ENCODE measurements at regions not wholly inside any gene's neighbourhood (a gene's known extent, or its start where the extent isn't known, plus 50 kb on each side); places are given as distances from the start of the nearest gene placed in this dataset.

- TF ChIP-seq CTCF (IDR thresholded peaks at IDR 0.05; ENCODE audit: low read depth, low read length, missing control alignments): no peak
- in situ Hi-C loops (cut with HindIII; ENCODE audit: low sequenced_read_pairs): no loop called here
- H3K4me3 ChIP-seq (ENCODE audit: low read depth, low read length): no peak overlapping the region
Observed at GRCh38 chr5:106854922-106855321, 815.8 kb downstream of the EFNA5 start.

GRCh38 chr5:106854105-106854687 is 816.5 kb downstream of the EFNA5 start:
- H3K4me3 ChIP-seq (ENCODE audit: low read depth, low read length): no peak overlapping the region
- no peak for DNase-seq (ENCODE audit: low read depth)
- in situ Hi-C loops (cut with HindIII; ENCODE audit: low sequenced_read_pairs): no loop called here
- no peak for TF ChIP-seq CTCF (IDR thresholded peaks at IDR 0.05; ENCODE audit: low read depth, low read length, missing control alignments)

More at GRCh38 chr5:106854922-106855321, 815.8 kb downstream of the EFNA5 start:
- no peak for DNase-seq (ENCODE audit: low read depth)

GRCh38 chr5:106853266-106853665 is 817.5 kb downstream of the EFNA5 start:
- no peak for TF ChIP-seq CTCF (IDR thresholded peaks at IDR 0.05; ENCODE audit: low read depth, low read length, missing control alignments)
- no peak overlapping the region for H3K4me3 ChIP-seq (ENCODE audit: low read depth, low read length)
- no peak for DNase-seq (ENCODE audit: low read depth)
- in situ Hi-C loops (cut with HindIII; ENCODE audit: low sequenced_read_pairs): no loop called here

- TF ChIP-seq CTCF (IDR thresholded peaks at IDR 0.05; ENCODE audit: low read depth, low read length, missing control alignments): no peak
- in situ Hi-C loops (cut with HindIII; ENCODE audit: low sequenced_read_pairs): no loop called here
- DNase-seq (ENCODE audit: low read depth): no peak
- no peak overlapping the region for H3K4me3 ChIP-seq (ENCODE audit: low read depth, low read length)
Observed at GRCh38 chr5:106849266-106849665, 821.5 kb downstream of the EFNA5 start.

- no peak for DNase-seq (ENCODE audit: low read depth)
- in situ Hi-C loops (cut with HindIII; ENCODE audit: low sequenced_read_pairs): no loop called here
- no peak for TF ChIP-seq CTCF (IDR thresholded peaks at IDR 0.05; ENCODE audit: low read depth, low read length, missing control alignments)
- H3K4me3 ChIP-seq (ENCODE audit: low read depth, low read length): no peak overlapping the region
Observed at GRCh38 chr5:106843812-106844416, 826.8 kb downstream of the EFNA5 start.

- in situ Hi-C loops (cut with HindIII; ENCODE audit: low sequenced_read_pairs): no loop called here
Observed at GRCh38 chr5:106833517-106833916, 837.2 kb downstream of the EFNA5 start.

More at GRCh38 chr5:106833517-106833916, 837.2 kb downstream of the EFNA5 start:
- DNase-seq (ENCODE audit: low read depth): no peak
- no peak overlapping the region for H3K4me3 ChIP-seq (ENCODE audit: low read depth, low read length)
- no peak for TF ChIP-seq CTCF (IDR thresholded peaks at IDR 0.05; ENCODE audit: low read depth, low read length, missing control alignments)
